H1 (cell line): ENCODE measurements at regions not wholly inside any gene's neighbourhood (a gene's known extent, or its start where the extent isn't known, plus 50 kb on each side); places are given as distances from the start of the nearest gene placed in this dataset.
A peak's percentile ranks its signal among the peaks of the same experiment; 100 is the strongest.

ENCODE experiments used
- CTCF ChIA-PET: fragments of 300-600 bp; sonication (Branson Sonifier 250); formaldehyde crosslinking; loops from one replicate; lab custom pipeline; 2021; ENCODE audit not compliant: partially characterized antibody; lab: Charles Lee
- POLR2A ChIA-PET: fragments of 300-600 bp; sonication (Branson Sonifier 250); formaldehyde crosslinking; loops from one replicate; lab custom pipeline; 2021; ENCODE audit warnings: inconsistent platforms; ENCODE audit not compliant: partially characterized antibody; lab: Charles Lee
- DNase-seq, 2 experiments: peaks; one replicate each; pipeline versions ENCODE4 v3.0.0 to v3.0.0-alpha.2; 2010 to 2022; ENCODE audit warnings: low spot score in 2 of 2, low read depth in 1 of 2, mixed read lengths in 1 of 2
- FAIRE-seq: peaks from 2 replicates; lab custom pipeline; 2011; peaks lifted over from hg19 to GRCh38; lab: Jason Lieb, UNC
- H2AFZ ChIP-seq: 2 replicates; pipeline ENCODE4 v1.8.1; 2012; ENCODE audit warnings: low read length, inconsistent platforms
- H2AK5ac ChIP-seq: 2 replicates; pipeline ENCODE4 v1.6.1; 2013; ENCODE audit warnings: low read depth, low read length
- H2BK120ac ChIP-seq: replicated peaks from 2 replicates; pipeline ENCODE3; 2013; ENCODE audit warnings: low read depth, low read length, inconsistent platforms
- H2BK12ac ChIP-seq: 2 replicates; pipeline ENCODE4 v1.6.1; 2013; ENCODE audit warnings: low read depth, low read length
- H2BK15ac ChIP-seq: 2 replicates; pipeline ENCODE4 v1.6.1; 2013; ENCODE audit warnings: low read length
- H2BK20ac ChIP-seq: 2 replicates; pipeline ENCODE4 v1.6.1; 2013; ENCODE audit warnings: low read length
- H2BK5ac ChIP-seq: 2 replicates; pipeline ENCODE4 v1.6.1; 2013; ENCODE audit warnings: low read depth, low read length
- H3K14ac ChIP-seq: 2 replicates; pipeline ENCODE4 v1.6.1; 2013; ENCODE audit warnings: inconsistent platforms; ENCODE audit not compliant: insufficient read length
- H3K18ac ChIP-seq: 2 replicates; pipeline ENCODE4 v1.6.1; 2013; ENCODE audit warnings: low read length; ENCODE audit errors: extremely low read depth
- H3K23ac ChIP-seq: 2 replicates; pipeline ENCODE4 v1.6.1; 2013; ENCODE audit warnings: inconsistent platforms; ENCODE audit not compliant: insufficient read length
- H3K23me2 ChIP-seq: 2 replicates; pipeline ENCODE4 v1.6.1; 2013; ENCODE audit warnings: low read depth, low read length
- H3K27ac ChIP-seq: 2 replicates; pipeline ENCODE4 v1.6.1; 2011; ENCODE audit warnings: low read depth, low read length, inconsistent platforms
- H3K27me3 ChIP-seq, 4 experiments: replicated peaks in 1 of 4; 1 replicate in 1 of 4; 2 replicates in 3 of 4; pipeline versions ENCODE4 v1.6.1 to v1.8.1; 2011 to 2013; ENCODE audit warnings: low read length in 3 of 4, mild to moderate bottlenecking in 3 of 4, inconsistent platforms in 2 of 4, mixed read lengths in 2 of 4, moderate library complexity in 1 of 4; ENCODE audit not compliant: control insufficient read depth in 3 of 4, insufficient read depth in 3 of 4; ENCODE audit errors: extremely low read depth in 1 of 4
- H3K36me3 ChIP-seq, 4 experiments: 2 replicates each; pipeline versions ENCODE4 v1.6.1 to v1.8.1; 2011 to 2013; ENCODE audit warnings: mild to moderate bottlenecking in 4 of 4, low read length in 3 of 4, moderate library complexity in 2 of 4, control low read depth in 1 of 4, inconsistent platforms in 1 of 4; ENCODE audit not compliant: insufficient read depth in 4 of 4, control insufficient read depth in 2 of 4
- H3K4ac ChIP-seq: replicated peaks from 2 replicates; pipeline ENCODE3; 2013; ENCODE audit warnings: low read length, low read depth, mixed read lengths, inconsistent platforms; ENCODE audit not compliant: insufficient read length
- H3K4me1 ChIP-seq, 4 experiments: replicated peaks in 1 of 4; 1 replicate in 1 of 4; 2 replicates in 3 of 4; pipeline versions ENCODE4 v1.6.1 to v1.8.1; 2011 to 2013; ENCODE audit warnings: low read length in 3 of 4, inconsistent platforms in 2 of 4, mixed read lengths in 1 of 4; ENCODE audit not compliant: insufficient read depth in 4 of 4, control insufficient read depth in 3 of 4
- H3K4me2 ChIP-seq, 2 experiments: 2 replicates each; pipeline versions ENCODE4 v1.6.1 to v1.8.1; 2011 to 2013; ENCODE audit warnings: low read depth in 2 of 2, low read length in 2 of 2, control low read depth in 1 of 2, inconsistent platforms in 1 of 2, mild to moderate bottlenecking in 1 of 2; ENCODE audit not compliant: insufficient read depth in 1 of 2
- H3K4me3 ChIP-seq, 4 experiments: fragments of 200-600, 300-600 bp in 1 of 4; sonication (generic), shearing (Covaris generic), sonication (Bioruptor Twin) in 1 of 4; 2 replicates each; pipeline versions ENCODE4 v1.5.1 to v1.8.1; 2011 to 2016; ENCODE audit warnings: low read length in 4 of 4, low read depth in 3 of 4, control low read depth in 2 of 4, inconsistent platforms in 2 of 4, mild to moderate bottlenecking in 2 of 4, mixed read lengths in 1 of 4, moderate library complexity in 1 of 4; ENCODE audit not compliant: insufficient read depth in 2 of 4; ENCODE audit errors: extremely low read depth in 1 of 4
- H3K56ac ChIP-seq: replicated peaks from 2 replicates; pipeline ENCODE3; 2013; ENCODE audit warnings: low read depth, mild to moderate bottlenecking, mixed read lengths, low read length, inconsistent platforms; ENCODE audit not compliant: insufficient read length
- H3K79me1 ChIP-seq: 2 replicates; pipeline ENCODE4 v1.6.1; 2013; ENCODE audit warnings: low read depth, low read length, control low read depth
- H3K79me2 ChIP-seq, 2 experiments: 2 replicates each; pipeline versions ENCODE4 v1.6.1 to v1.8.1; 2012 to 2013; ENCODE audit warnings: low read length in 2 of 2, mild to moderate bottlenecking in 2 of 2, inconsistent platforms in 1 of 2; ENCODE audit not compliant: insufficient read depth in 2 of 2, control insufficient read depth in 1 of 2
- H3K9ac ChIP-seq, 4 experiments: replicated peaks in 1 of 4; 1 replicate in 1 of 4; 2 replicates in 3 of 4; pipeline versions ENCODE4 v1.6.1 to v1.8.1; 2011 to 2013; ENCODE audit warnings: low read depth in 3 of 4, low read length in 3 of 4, control low read depth in 2 of 4, mild to moderate bottlenecking in 2 of 4, moderate library complexity in 2 of 4, inconsistent platforms in 1 of 4; ENCODE audit errors: extremely low read depth in 1 of 4
- H3K9me3 ChIP-seq, 2 experiments: 2 replicates each; pipeline versions ENCODE4 v1.6.1 to v1.8.1; 2012 to 2013; ENCODE audit warnings: mild to moderate bottlenecking in 2 of 2, moderate library complexity in 2 of 2, control low read depth in 1 of 2, inconsistent platforms in 1 of 2, low read depth in 1 of 2, low read length in 1 of 2, mixed read lengths in 1 of 2; ENCODE audit not compliant: insufficient read depth in 2 of 2
- H4K20me1 ChIP-seq, 2 experiments: replicated peaks in 1 of 2; 2 replicates each; pipeline versions ENCODE3 to v1.8.1; 2011 to 2013; ENCODE audit warnings: inconsistent platforms in 2 of 2, low read length in 2 of 2, mild to moderate bottlenecking in 1 of 2; ENCODE audit not compliant: insufficient read depth in 2 of 2, control insufficient read depth in 1 of 2
- H4K5ac ChIP-seq: 2 replicates; pipeline ENCODE4 v1.6.1; 2013; ENCODE audit warnings: low read length, low read depth, mixed read lengths, inconsistent platforms; ENCODE audit not compliant: insufficient read length
- H4K8ac ChIP-seq: 2 replicates; pipeline ENCODE4 v1.8.0; 2013; ENCODE audit warnings: mild to moderate bottlenecking, moderate library complexity, low read length, inconsistent platforms; ENCODE audit not compliant: insufficient read depth; ENCODE audit errors: extremely low read depth
- H4K91ac ChIP-seq: replicated peaks from 2 replicates; pipeline ENCODE3; 2013; ENCODE audit warnings: low read length, mixed read lengths, inconsistent platforms; ENCODE audit not compliant: insufficient read length
- GABPA ChIP-seq: IDR thresholded peaks from 2 replicates; pipeline ENCODE4 v1.6.1; 2011; ENCODE audit warnings: mild to moderate bottlenecking, low read length, moderate library complexity, borderline replicate concordance; ENCODE audit not compliant: insufficient read depth
- MAFK ChIP-seq: IDR thresholded peaks from 2 replicates; pipeline ENCODE4 v1.6.1; 2012; ENCODE audit warnings: low read depth, mild to moderate bottlenecking, improper control_type of control experiment, low read length
- SP2 ChIP-seq: IDR thresholded peaks from 2 replicates; pipeline ENCODE4 v1.6.1; 2012; ENCODE audit warnings: mild to moderate bottlenecking, low read length, inconsistent platforms
- WGBS, 2 experiments: shearing (Covaris generic) in 1 of 2; methylation state at CpG; one replicate each; pipeline versions ENCODE4 v1.1.6 to v1.1.7; 2013 to 2015; ENCODE audit warnings: low lambda C conversion rate in 2 of 2, mixed read lengths in 2 of 2, inconsistent platforms in 1 of 2, low coverage in 1 of 2, missing lambda C conversion rate in 1 of 2; ENCODE audit not compliant: insufficient replicate concordance in 2 of 2, insufficient coverage in 1 of 2, insufficient read length in 1 of 2; ENCODE audit errors: extremely low coverage in 1 of 2, missing lambda C conversion rate in 1 of 2; 5-methylcytosine and 5-hydroxymethylcytosine counted together
- TF ChIP-seq, protein P1 (sequence below): IDR thresholded peaks from 2 replicates; pipeline ENCODE4 v1.6.1; 2011; ENCODE audit warnings: low read length, improper control_type of control experiment

- no peaks in the 10 kb centered on the region for H3K79me1 ChIP-seq
- no peaks in the 10 kb centered on the region for H3K79me2 ChIP-seq
- peak overlapping the region in 1 of 4 experiments; percentile 24; a peak in 1 of 7 replicates for H3K9ac ChIP-seq
- H3K27ac ChIP-seq: no peak overlapping the region
- no peak for FAIRE-seq
- no peak overlapping the region for H3K18ac ChIP-seq
- no peak overlapping the region for H3K14ac ChIP-seq
- H2BK12ac ChIP-seq: no peak overlapping the region
- H3K27me3 ChIP-seq: no peaks in the 10 kb centered on the region
- POLR2A ChIA-PET: interaction anchor here (1.0 to 2.8 kb wide), 8 partner anchors 10 to 227 kb away, joined by 3 to 21 read pairs (median 6); partner anchors contain the start of genes MXD1 and PCYOX1
- DNase-seq: no peak
- no peak overlapping the region for H2BK120ac ChIP-seq
- no peaks in the 10 kb centered on the region for H3K9me3 ChIP-seq
- 0 out of 4 replicates have a peak overlapping the region, but pooled peaks of 1 of the 2 experiments have one; percentile 9 for H3K4me2 ChIP-seq
- no peak overlapping the region for H3K4ac ChIP-seq
- peaks cover 2 to 7% (median 5%) of the 10 kb centered on the region in 4 experiments; a peak in 6 of 7 replicates for H3K4me1 ChIP-seq
- no peak overlapping the region for H2BK15ac ChIP-seq
- no peak overlapping the region for H3K23ac ChIP-seq
- H3K4me3 ChIP-seq: no peak overlapping the region
- CTCF ChIA-PET: interaction anchor here (1.0 to 1.3 kb wide), 3 partner anchors 29 to 306 kb away, joined by 3 read pairs; no protein-coding TSS in a partner anchor
- H2AK5ac ChIP-seq: 0 out of 2 replicates have a peak overlapping the region, but pooled peaks have one; percentile 65
- TF ChIP-seq GABPA (no peak), MAFK (no peak), SP2 (no peak)
- TF ChIP-seq, protein P1, sequence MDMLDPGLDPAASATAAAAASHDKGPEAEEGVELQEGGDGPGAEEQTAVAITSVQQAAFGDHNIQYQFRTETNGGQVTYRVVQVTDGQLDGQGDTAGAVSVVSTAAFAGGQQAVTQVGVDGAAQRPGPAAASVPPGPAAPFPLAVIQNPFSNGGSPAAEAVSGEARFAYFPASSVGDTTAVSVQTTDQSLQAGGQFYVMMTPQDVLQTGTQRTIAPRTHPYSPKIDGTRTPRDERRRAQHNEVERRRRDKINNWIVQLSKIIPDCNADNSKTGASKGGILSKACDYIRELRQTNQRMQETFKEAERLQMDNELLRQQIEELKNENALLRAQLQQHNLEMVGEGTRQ: no peak
- H4K91ac ChIP-seq: no peak overlapping the region
- H2BK5ac ChIP-seq: no peak overlapping the region
- H2AFZ ChIP-seq: no peak overlapping the region
- no peaks in the 10 kb centered on the region; the same call in 1 of the 2 replicates for H3K23me2 ChIP-seq
- no peak overlapping the region for H4K8ac ChIP-seq
- H4K20me1 ChIP-seq: no peaks in the 10 kb centered on the region
- H3K36me3 ChIP-seq: 0 out of 8 replicates have a peak, but pooled peaks cover 0 to 3% (median 2%) of the 10 kb centered on the region in 4 experiments
- WGBS, 2 experiments: 94% methylated on average over 1 of the region's 1 CpG; no CpG with 5 or more reads in 1 of the 2 experiments
- H3K56ac ChIP-seq: no peak overlapping the region
- no peak overlapping the region for H4K5ac ChIP-seq
- H2BK20ac ChIP-seq: no peak overlapping the region
Observed at GRCh38 chr2:70030724-70031420, 56.4 kb upstream of the PCBP1 start.
